ENCODE measurements at regions not wholly inside any gene's neighbourhood (a gene's known extent, or its start where the extent isn't known, plus 50 kb on each side); places are given as distances from the start of the nearest gene placed in this dataset.

DNA sequence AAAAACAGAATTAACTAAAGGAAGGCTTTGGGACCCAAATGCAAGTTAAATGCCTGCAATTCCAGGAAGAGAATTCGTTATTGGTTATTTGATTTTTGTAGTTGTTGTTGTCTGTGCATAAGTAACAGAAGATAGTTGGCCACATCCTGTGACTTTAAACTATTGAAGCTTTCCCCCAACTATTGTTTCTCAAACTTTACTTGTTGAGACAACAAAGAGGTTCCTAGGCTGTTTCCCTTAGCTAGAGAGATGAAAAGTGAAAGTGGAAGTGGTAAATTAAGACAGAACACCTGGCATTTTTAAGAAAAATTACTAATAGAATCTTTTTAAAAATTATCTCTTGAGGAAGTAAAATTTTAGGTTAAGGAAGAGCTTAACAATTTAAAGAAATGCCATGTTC, 525.2 kb downstream of the PKHD1 start:
- Histone ChIP-seq H4K20me1 (ENCODE audit: control insufficient read depth, extremely low read depth, insufficient read depth, low read length) (no peaks in the 10 kb centered on the region), H3K79me2 (ENCODE audit: control insufficient read depth, insufficient read depth, low read length) (no peaks in the 10 kb centered on the region), H3K27me3 (ENCODE audit: control insufficient read depth, insufficient read depth, low read length) (no peaks in the 10 kb centered on the region), H3K4me3 (replicated peaks in 1 of 4; ENCODE audit: control extremely low read depth in 1 of 4, insufficient read depth in 1 of 4, low read depth in 3 of 4, low read length in 4 of 4) (no peak overlapping the region), H2AFZ (ENCODE audit: low read length) (no peak overlapping the region), H3K4me1 (ENCODE audit: control insufficient read depth, extremely low read depth, insufficient read depth, low read length) (no peaks in the 10 kb centered on the region), H3K4me2 (ENCODE audit: extremely low read depth, insufficient read depth, low read length) (no peak overlapping the region), H3K9ac (ENCODE audit: insufficient read depth, low read length) (no peak overlapping the region), H3K27ac (ENCODE audit: insufficient read depth, low read length) (no peak overlapping the region), H3K36me3 (ENCODE audit: control insufficient read depth, insufficient read depth, low read length) (no peaks in the 10 kb centered on the region), H3K9me3 (ENCODE audit: control insufficient read depth, insufficient read depth, low read depth, low read length) (no peaks in the 10 kb centered on the region)
- no peak for DNase-seq (ENCODE audit: low read depth in 2 of 2)
- TF ChIP-seq, protein P1, sequence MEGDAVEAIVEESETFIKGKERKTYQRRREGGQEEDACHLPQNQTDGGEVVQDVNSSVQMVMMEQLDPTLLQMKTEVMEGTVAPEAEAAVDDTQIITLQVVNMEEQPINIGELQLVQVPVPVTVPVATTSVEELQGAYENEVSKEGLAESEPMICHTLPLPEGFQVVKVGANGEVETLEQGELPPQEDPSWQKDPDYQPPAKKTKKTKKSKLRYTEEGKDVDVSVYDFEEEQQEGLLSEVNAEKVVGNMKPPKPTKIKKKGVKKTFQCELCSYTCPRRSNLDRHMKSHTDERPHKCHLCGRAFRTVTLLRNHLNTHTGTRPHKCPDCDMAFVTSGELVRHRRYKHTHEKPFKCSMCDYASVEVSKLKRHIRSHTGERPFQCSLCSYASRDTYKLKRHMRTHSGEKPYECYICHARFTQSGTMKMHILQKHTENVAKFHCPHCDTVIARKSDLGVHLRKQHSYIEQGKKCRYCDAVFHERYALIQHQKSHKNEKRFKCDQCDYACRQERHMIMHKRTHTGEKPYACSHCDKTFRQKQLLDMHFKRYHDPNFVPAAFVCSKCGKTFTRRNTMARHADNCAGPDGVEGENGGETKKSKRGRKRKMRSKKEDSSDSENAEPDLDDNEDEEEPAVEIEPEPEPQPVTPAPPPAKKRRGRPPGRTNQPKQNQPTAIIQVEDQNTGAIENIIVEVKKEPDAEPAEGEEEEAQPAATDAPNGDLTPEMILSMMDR (conservative IDR thresholded peaks at IDR 0.05 in 1 of 2, IDR thresholded peaks at IDR 0.05 in 1 of 2; ENCODE audit: low read depth in 1 of 2, low read length in 2 of 2): no peak
- no peak for TF ChIP-seq EZH2 (IDR thresholded peaks at IDR 0.05; ENCODE audit: low read length, missing control alignments)
